HCEC 1CT (cell line): ENCODE measurements at regions not wholly inside any gene's neighbourhood (a gene's known extent, or its start where the extent isn't known, plus 50 kb on each side); places are given as distances from the start of the nearest gene placed in this dataset.
"Not testable (repeated sequence)": the region's sequence is repeated elsewhere in the genome, so short reads cannot be mapped to it uniquely, and the experiment has no call there.

Experiments used
- DNase-seq: peaks from one replicate; pipeline ENCODE4 v3.0.0-alpha.2; 2017

GRCh38 chr4:162938738-162939485 lies 227.8 kb downstream of the NAF1 start:
- DNase-seq, result no peak

- DNase-seq, result no peak
Observed at GRCh38 chr4:162935214-162935613, 231.5 kb downstream of the NAF1 start.

GRCh38 chr4:162931286-162931685 lies 235.4 kb downstream of the NAF1 start:
- no peak for DNase-seq

GRCh38 chr4:162921178-162921785 lies 245.4 kb downstream of the NAF1 start:
- no peak for DNase-seq

- no peak for DNase-seq
Observed at GRCh38 chr4:162920649-162921048, 246.0 kb downstream of the NAF1 start.

- no peak for DNase-seq
Observed at GRCh38 chr4:162912482-162912881, 254.2 kb downstream of the NAF1 start.

GRCh38 chr4:162911349-162911748 lies 255.3 kb downstream of the NAF1 start:
- no peak for DNase-seq

- no peak for DNase-seq
Observed at GRCh38 chr4:162909952-162910351, 256.7 kb downstream of the NAF1 start.

- DNase-seq, result no peak
Observed at GRCh38 chr4:162894387-162894786, 272.3 kb downstream of the NAF1 start.

GRCh38 chr4:162891788-162892707 lies 274.6 kb downstream of the NAF1 start:
- DNase-seq, result no peak

GRCh38 chr4:162878096-162878495 lies 288.6 kb downstream of the NAF1 start:
- no peak for DNase-seq

- no peak for DNase-seq
Observed at GRCh38 chr4:162874748-162875147, 291.9 kb downstream of the NAF1 start.

GRCh38 chr4:162871990-162872389 lies 294.7 kb downstream of the NAF1 start:
- no peak for DNase-seq

GRCh38 chr4:162869157-162869556 lies 297.5 kb downstream of the NAF1 start:
- DNase-seq, result no peak

GRCh38 chr4:162866565-162866964 lies 300.1 kb downstream of the NAF1 start:
- DNase-seq, result no peak

GRCh38 chr4:162865102-162865501 lies 301.6 kb downstream of the NAF1 start:
- no peak for DNase-seq

GRCh38 chr4:162853788-162854187 lies 312.9 kb downstream of the NAF1 start:
- DNase-seq, result no peak

GRCh38 chr4:162852642-162853041 lies 314.0 kb downstream of the NAF1 start:
- DNase-seq, result no peak

GRCh38 chr4:162851241-162851758 lies 315.4 kb downstream of the NAF1 start:
- DNase-seq, result not testable (repeated sequence)

GRCh38 chr4:162849937-162850336 lies 316.8 kb downstream of the NAF1 start:
- no peak for DNase-seq

GRCh38 chr4:162847945-162848549 lies 318.6 kb downstream of the NAF1 start:
- no peak for DNase-seq

GRCh38 chr4:162841753-162842152 lies 324.9 kb downstream of the NAF1 start:
- DNase-seq, result no peak

GRCh38 chr4:162839814-162840213 lies 326.9 kb downstream of the NAF1 start:
- DNase-seq, result no peak
